Cardiac muscle cell (in vitro differentiated cells and primary cell): ENCODE measurements at regions not wholly inside any gene's neighbourhood (a gene's known extent, or its start where the extent isn't known, plus 50 kb on each side); places are given as distances from the start of the nearest gene placed in this dataset.

Experiments
- DNase-seq, 2 donors: peaks; one replicate each; pipeline versions ENCODE4 v3.0.0 to v3.0.0-alpha.2; 2010 to 2017; ENCODE audit warnings: low read depth in 1 of 2, low spot score in 1 of 2
- H3K27ac ChIP-seq: fragments of 200-600 bp; sonication (generic); 2 replicates; pipeline ENCODE4 v1.5.1; 2016
- H3K27me3 ChIP-seq: fragments of 200-600 bp; sonication (generic); 2 replicates; pipeline ENCODE4 v1.6.0; 2016; ENCODE audit warnings: control low read depth
- H3K36me3 ChIP-seq: fragments of 200-600 bp; sonication (generic); 2 replicates; pipeline ENCODE4 v1.5.1; 2016; ENCODE audit warnings: control low read depth
- H3K4me1 ChIP-seq: fragments of 200-600 bp; sonication (generic); 2 replicates; pipeline ENCODE4 v1.8.1; 2017; ENCODE audit warnings: low read depth, mild to moderate bottlenecking, mixed run types
- H3K4me3 ChIP-seq: fragments of 200-600 bp; sonication (generic); 2 replicates; pipeline ENCODE4 v1.5.1; 2016; ENCODE audit warnings: mild to moderate bottlenecking
- H3K9me3 ChIP-seq: fragments of 200-600 bp; sonication (generic); 2 replicates; pipeline ENCODE4 v1.5.1; 2017; ENCODE audit warnings: low read depth, mild to moderate bottlenecking, control low read depth
- CTCF ChIP-seq: IDR thresholded peaks from 2 replicates; pipeline ENCODE4 v1.5.1; 2012; ENCODE audit warnings: low read depth, mild to moderate bottlenecking, low read length

- DNase-seq = peak; percentile 54 to 84
Observed at GRCh38 chr6:133768656-133769295, 120.1 kb upstream of the TCF21 start.

GRCh38 chr6:133769463-133769862 lies 119.5 kb upstream of the TCF21 start:
- H3K27ac ChIP-seq = no peak overlapping the region
- no peaks in the 10 kb centered on the region for H3K9me3 ChIP-seq
- no peak for TF ChIP-seq CTCF
- DNase-seq = peak in 1 of 2 donors; percentile 28
- peaks cover 57% of the 10 kb centered on the region for H3K27me3 ChIP-seq
- H3K36me3 ChIP-seq = no peaks in the 10 kb centered on the region
- no peak overlapping the region for H3K4me3 ChIP-seq
- no peaks in the 10 kb centered on the region for H3K4me1 ChIP-seq

More at GRCh38 chr6:133768656-133769295, 120.1 kb upstream of the TCF21 start:
- H3K36me3 ChIP-seq = no peaks in the 10 kb centered on the region
- H3K4me3 ChIP-seq = no peak overlapping the region
- H3K9me3 ChIP-seq = no peaks in the 10 kb centered on the region
- H3K27me3 ChIP-seq = peaks cover 57% of the 10 kb centered on the region
- no peak for TF ChIP-seq CTCF
- H3K27ac ChIP-seq = no peak overlapping the region
- no peaks in the 10 kb centered on the region for H3K4me1 ChIP-seq

- Histone ChIP-seq H3K36me3 (no peaks in the 10 kb centered on the region), H3K27me3 (peaks cover 49% of the 10 kb centered on the region), H3K4me1 (no peaks in the 10 kb centered on the region), H3K4me3 (no peak overlapping the region), H3K9me3 (no peaks in the 10 kb centered on the region), H3K27ac (no peak overlapping the region)
- no peak for TF ChIP-seq CTCF
- DNase-seq = no peak
Observed at GRCh38 chr6:133772567-133772966, 116.3 kb upstream of the TCF21 start.

GRCh38 chr6:133773776-133774175 lies 115.1 kb upstream of the TCF21 start:
- H3K27ac ChIP-seq = no peak overlapping the region
- no peak overlapping the region for H3K4me3 ChIP-seq
- no peaks in the 10 kb centered on the region for H3K9me3 ChIP-seq
- DNase-seq = no peak
- peaks cover 49% of the 10 kb centered on the region for H3K27me3 ChIP-seq
- H3K36me3 ChIP-seq = no peaks in the 10 kb centered on the region
- H3K4me1 ChIP-seq = no peaks in the 10 kb centered on the region
- TF ChIP-seq CTCF = no peak

- Histone ChIP-seq H3K36me3 (no peaks in the 10 kb centered on the region), H3K4me1 (no peaks in the 10 kb centered on the region), H3K9me3 (no peaks in the 10 kb centered on the region), H3K27ac (no peak overlapping the region), H3K4me3 (no peak overlapping the region), H3K27me3 (peaks cover 51% of the 10 kb centered on the region)
- no peak for TF ChIP-seq CTCF
- peak in 1 of 2 donors; percentile 63 for DNase-seq
Observed at GRCh38 chr6:133774356-133774755, 114.6 kb upstream of the TCF21 start.
